ENCODE measurements at regions not wholly inside any gene's neighbourhood (a gene's known extent, or its start where the extent isn't known, plus 50 kb on each side); places are given as distances from the start of the nearest gene placed in this dataset.
A peak's percentile ranks its signal among the peaks of the same experiment; 100 is the strongest.
"Not testable (repeated sequence)": the region's sequence is repeated elsewhere in the genome, so short reads cannot be mapped to it uniquely, and the experiment has no call there.

- WGBS (ENCODE audit: insufficient coverage) = 88% methylated on average over 8 of the region's 8 CpGs
- no peaks in the 10 kb centered on the region for H3K9me3 ChIP-seq (ENCODE audit: control insufficient read depth, insufficient read depth, low read length)
- no peaks in the 10 kb centered on the region for H3K36me3 ChIP-seq (ENCODE audit: control insufficient read depth, insufficient read depth, low read length)
- H3K4me3 ChIP-seq (ENCODE audit: low read depth, low read length) = no peak overlapping the region
- H3K27ac ChIP-seq (ENCODE audit: low read depth, low read length) = no peak overlapping the region
- H3K27me3 ChIP-seq (ENCODE audit: control insufficient read depth, insufficient read depth, low read length) = peaks cover 7% of the 10 kb centered on the region
- DNase-seq (ENCODE audit: low read depth in 4 of 6, low spot score in 6 of 6) = no peak
- peaks cover 28% of the 10 kb centered on the region for H3K4me1 ChIP-seq (ENCODE audit: control insufficient read depth, insufficient read depth, low read length)
These were observed 489.0 kb downstream of the MN1 start for GRCh38 chr22:27312565-27312964.

GRCh38 chr22:27312966-27313855 is 488.3 kb downstream of the MN1 start:
- 27% methylated on average over 6 of the region's 13 CpGs for WGBS (ENCODE audit: insufficient coverage)
- Histone ChIP-seq H3K36me3 (ENCODE audit: control insufficient read depth, insufficient read depth, low read length) (no peaks in the 10 kb centered on the region), H3K4me1 (ENCODE audit: control insufficient read depth, insufficient read depth, low read length) (peaks cover 33% of the 10 kb centered on the region), H3K4me3 (ENCODE audit: low read depth, low read length) (no peak overlapping the region), H3K9me3 (ENCODE audit: control insufficient read depth, insufficient read depth, low read length) (no peaks in the 10 kb centered on the region), H3K27ac (ENCODE audit: low read depth, low read length) (peak overlapping the region; percentile 42), H3K27me3 (ENCODE audit: control insufficient read depth, insufficient read depth, low read length) (peaks cover 7% of the 10 kb centered on the region)
- DNase-seq (ENCODE audit: low read depth in 4 of 6, low spot score in 6 of 6) = peak in 1 of 6 donors; percentile 68

- peaks cover 7% of the 10 kb centered on the region for H3K27me3 ChIP-seq (ENCODE audit: control insufficient read depth, insufficient read depth, low read length)
- 68% methylated on average over 3 of the region's 9 CpGs for WGBS (ENCODE audit: insufficient coverage)
- no peak for DNase-seq (ENCODE audit: low read depth in 4 of 6, low spot score in 6 of 6)
- H3K4me3 ChIP-seq (ENCODE audit: low read depth, low read length) = no peak overlapping the region
- no peak overlapping the region for H3K27ac ChIP-seq (ENCODE audit: low read depth, low read length)
- H3K4me1 ChIP-seq (ENCODE audit: control insufficient read depth, insufficient read depth, low read length) = peaks cover 33% of the 10 kb centered on the region
- H3K36me3 ChIP-seq (ENCODE audit: control insufficient read depth, insufficient read depth, low read length) = no peaks in the 10 kb centered on the region
- peaks cover 1% of the 10 kb centered on the region for H3K9me3 ChIP-seq (ENCODE audit: control insufficient read depth, insufficient read depth, low read length)
These were observed 487.2 kb downstream of the MN1 start for GRCh38 chr22:27314276-27314807.

GRCh38 chr22:27315833-27316232 is 485.7 kb downstream of the MN1 start:
- Histone ChIP-seq H3K4me1 (ENCODE audit: control insufficient read depth, insufficient read depth, low read length) (peaks cover 31% of the 10 kb centered on the region), H3K27ac (ENCODE audit: low read depth, low read length) (no peak overlapping the region), H3K27me3 (ENCODE audit: control insufficient read depth, insufficient read depth, low read length) (peaks cover 6% of the 10 kb centered on the region), H3K36me3 (ENCODE audit: control insufficient read depth, insufficient read depth, low read length) (no peaks in the 10 kb centered on the region), H3K9me3 (ENCODE audit: control insufficient read depth, insufficient read depth, low read length) (peaks cover 4% of the 10 kb centered on the region), H3K4me3 (ENCODE audit: low read depth, low read length) (no peak overlapping the region)
- no peak for DNase-seq (ENCODE audit: low read depth in 4 of 6, low spot score in 6 of 6)
- WGBS (ENCODE audit: insufficient coverage) = 87% methylated on average over 3 of the region's 4 CpGs

- H3K4me1 ChIP-seq (ENCODE audit: control insufficient read depth, insufficient read depth, low read length) = peaks cover 19% of the 10 kb centered on the region
- H3K27me3 ChIP-seq (ENCODE audit: control insufficient read depth, insufficient read depth, low read length) = no peaks in the 10 kb centered on the region
- DNase-seq (ENCODE audit: low read depth in 4 of 6, low spot score in 6 of 6) = peak in 1 of 6 donors; percentile 29
- WGBS (ENCODE audit: insufficient coverage) = 64% methylated on average over 2 of the region's 5 CpGs
- no peaks in the 10 kb centered on the region for H3K36me3 ChIP-seq (ENCODE audit: control insufficient read depth, insufficient read depth, low read length)
- no peak overlapping the region for H3K4me3 ChIP-seq (ENCODE audit: low read depth, low read length)
- H3K9me3 ChIP-seq (ENCODE audit: control insufficient read depth, insufficient read depth, low read length) = peaks cover 4% of the 10 kb centered on the region
- no peak overlapping the region for H3K27ac ChIP-seq (ENCODE audit: low read depth, low read length)
These were observed 484.5 kb downstream of the MN1 start for GRCh38 chr22:27317096-27317495.

GRCh38 chr22:27317971-27318428 is 483.6 kb downstream of the MN1 start:
- DNase-seq (ENCODE audit: low read depth in 4 of 6, low spot score in 6 of 6) = peak in 2 of 6 donors; percentile 79 to 88
- WGBS (ENCODE audit: insufficient coverage) = 0% methylated on average over 2 of the region's 15 CpGs
- peak overlapping the region; percentile 26 for H3K27ac ChIP-seq (ENCODE audit: low read depth, low read length)

GRCh38 chr22:27318516-27318915 is 483.0 kb downstream of the MN1 start:
- WGBS (ENCODE audit: insufficient coverage) = 29% methylated on average over 1 of the region's 3 CpGs

More at GRCh38 chr22:27317971-27318428, 483.6 kb downstream of the MN1 start:
- H3K36me3 ChIP-seq (ENCODE audit: control insufficient read depth, insufficient read depth, low read length) = no peaks in the 10 kb centered on the region
- H3K9me3 ChIP-seq (ENCODE audit: control insufficient read depth, insufficient read depth, low read length) = peaks cover 4% of the 10 kb centered on the region
- H3K4me3 ChIP-seq (ENCODE audit: low read depth, low read length) = no peak overlapping the region
- peaks cover 15% of the 10 kb centered on the region for H3K4me1 ChIP-seq (ENCODE audit: control insufficient read depth, insufficient read depth, low read length)
- H3K27me3 ChIP-seq (ENCODE audit: control insufficient read depth, insufficient read depth, low read length) = no peaks in the 10 kb centered on the region

GRCh38 chr22:27323661-27324060 is 477.9 kb downstream of the MN1 start:
- no peak overlapping the region for H3K27ac ChIP-seq (ENCODE audit: low read depth, low read length)
- peaks cover 12% of the 10 kb centered on the region for H3K4me1 ChIP-seq (ENCODE audit: control insufficient read depth, insufficient read depth, low read length)
- 14% methylated on average over 8 of the region's 15 CpGs for WGBS (ENCODE audit: insufficient coverage)
- H3K9me3 ChIP-seq (ENCODE audit: control insufficient read depth, insufficient read depth, low read length) = peaks cover 4% of the 10 kb centered on the region
- DNase-seq (ENCODE audit: low read depth in 4 of 6, low spot score in 6 of 6) = peak in 1 of 6 donors; percentile 96
- no peaks in the 10 kb centered on the region for H3K36me3 ChIP-seq (ENCODE audit: control insufficient read depth, insufficient read depth, low read length)
- H3K27me3 ChIP-seq (ENCODE audit: control insufficient read depth, insufficient read depth, low read length) = peaks cover 6% of the 10 kb centered on the region
- no peak overlapping the region for H3K4me3 ChIP-seq (ENCODE audit: low read depth, low read length)

More at GRCh38 chr22:27318516-27318915, 483.0 kb downstream of the MN1 start:
- peaks cover 17% of the 10 kb centered on the region for H3K4me1 ChIP-seq (ENCODE audit: control insufficient read depth, insufficient read depth, low read length)
- H3K9me3 ChIP-seq (ENCODE audit: control insufficient read depth, insufficient read depth, low read length) = peaks cover 4% of the 10 kb centered on the region
- H3K36me3 ChIP-seq (ENCODE audit: control insufficient read depth, insufficient read depth, low read length) = no peaks in the 10 kb centered on the region
- DNase-seq (ENCODE audit: low read depth in 4 of 6, low spot score in 6 of 6) = peak in 2 of 6 donors; percentile 92
- peak overlapping the region; percentile 8 for H3K27ac ChIP-seq (ENCODE audit: low read depth, low read length)
- H3K4me3 ChIP-seq (ENCODE audit: low read depth, low read length) = no peak overlapping the region
- peaks cover under 1% of the 10 kb centered on the region for H3K27me3 ChIP-seq (ENCODE audit: control insufficient read depth, insufficient read depth, low read length)

- DNase-seq (ENCODE audit: low read depth in 4 of 6, low spot score in 6 of 6); H3K9me3 ChIP-seq (ENCODE audit: control insufficient read depth, insufficient read depth, low read length); H3K4me3 ChIP-seq (ENCODE audit: low read depth, low read length); H3K27ac ChIP-seq (ENCODE audit: low read depth, low read length); H3K27me3 ChIP-seq (ENCODE audit: control insufficient read depth, insufficient read depth, low read length); H3K36me3 ChIP-seq (ENCODE audit: control insufficient read depth, insufficient read depth, low read length): not testable (repeated sequence)
- peaks cover 12% of the 10 kb centered on the region for H3K4me1 ChIP-seq (ENCODE audit: control insufficient read depth, insufficient read depth, low read length)
- whole genome bisulfite sequencing (ENCODE audit: insufficient coverage) = 100% methylated on average over 1 of the region's 1 CpG
These were observed 476.6 kb downstream of the MN1 start for GRCh38 chr22:27324908-27325307.

All from spinal cord (tissue), 9 donors.